ENCODE measurements at regions not wholly inside any gene's neighbourhood (a gene's known extent, or its start where the extent isn't known, plus 50 kb on each side); places are given as distances from the start of the nearest gene placed in this dataset.
"Not testable (repeated sequence)": the region's sequence is repeated elsewhere in the genome, so short reads cannot be mapped to it uniquely, and the experiment has no call there.

DNA sequence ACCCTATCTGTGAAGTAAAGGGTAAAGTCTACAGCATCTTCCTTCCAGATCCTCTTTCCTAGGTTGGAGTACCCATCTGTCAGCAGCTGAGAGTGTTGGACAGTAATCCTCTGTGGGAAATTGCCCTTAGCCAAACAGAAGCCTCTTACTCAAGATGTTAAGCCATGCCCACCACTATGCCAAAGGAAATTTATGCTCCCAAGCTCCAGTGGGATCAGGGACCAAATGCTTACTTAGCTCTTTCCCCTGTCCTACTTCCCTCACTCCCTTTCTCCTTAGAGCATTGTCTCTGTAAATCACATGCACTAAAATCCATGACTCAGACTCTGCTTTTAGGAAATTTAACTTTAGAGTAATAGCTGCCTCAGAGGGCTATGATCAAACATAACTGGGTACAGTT lies 254.0 kb downstream of the BRINP2 start:
- no peak overlapping the region for H3K4me3 ChIP-seq (ENCODE audit: low read length)
- DNase-seq (ENCODE audit: low read depth): no peak
- TF ChIP-seq, protein P1, sequence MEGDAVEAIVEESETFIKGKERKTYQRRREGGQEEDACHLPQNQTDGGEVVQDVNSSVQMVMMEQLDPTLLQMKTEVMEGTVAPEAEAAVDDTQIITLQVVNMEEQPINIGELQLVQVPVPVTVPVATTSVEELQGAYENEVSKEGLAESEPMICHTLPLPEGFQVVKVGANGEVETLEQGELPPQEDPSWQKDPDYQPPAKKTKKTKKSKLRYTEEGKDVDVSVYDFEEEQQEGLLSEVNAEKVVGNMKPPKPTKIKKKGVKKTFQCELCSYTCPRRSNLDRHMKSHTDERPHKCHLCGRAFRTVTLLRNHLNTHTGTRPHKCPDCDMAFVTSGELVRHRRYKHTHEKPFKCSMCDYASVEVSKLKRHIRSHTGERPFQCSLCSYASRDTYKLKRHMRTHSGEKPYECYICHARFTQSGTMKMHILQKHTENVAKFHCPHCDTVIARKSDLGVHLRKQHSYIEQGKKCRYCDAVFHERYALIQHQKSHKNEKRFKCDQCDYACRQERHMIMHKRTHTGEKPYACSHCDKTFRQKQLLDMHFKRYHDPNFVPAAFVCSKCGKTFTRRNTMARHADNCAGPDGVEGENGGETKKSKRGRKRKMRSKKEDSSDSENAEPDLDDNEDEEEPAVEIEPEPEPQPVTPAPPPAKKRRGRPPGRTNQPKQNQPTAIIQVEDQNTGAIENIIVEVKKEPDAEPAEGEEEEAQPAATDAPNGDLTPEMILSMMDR (conservative IDR thresholded peaks at IDR 0.05; ENCODE audit: low read length): no peak

- TF ChIP-seq, protein P1 (conservative IDR thresholded peaks at IDR 0.05; ENCODE audit: low read length): no peak
- no peak for DNase-seq (ENCODE audit: low read depth)
- no peak overlapping the region for H3K4me3 ChIP-seq (ENCODE audit: low read length)
Observed at GRCh38 chr1:177423090-177423489, 252.3 kb downstream of the BRINP2 start.

DNA sequence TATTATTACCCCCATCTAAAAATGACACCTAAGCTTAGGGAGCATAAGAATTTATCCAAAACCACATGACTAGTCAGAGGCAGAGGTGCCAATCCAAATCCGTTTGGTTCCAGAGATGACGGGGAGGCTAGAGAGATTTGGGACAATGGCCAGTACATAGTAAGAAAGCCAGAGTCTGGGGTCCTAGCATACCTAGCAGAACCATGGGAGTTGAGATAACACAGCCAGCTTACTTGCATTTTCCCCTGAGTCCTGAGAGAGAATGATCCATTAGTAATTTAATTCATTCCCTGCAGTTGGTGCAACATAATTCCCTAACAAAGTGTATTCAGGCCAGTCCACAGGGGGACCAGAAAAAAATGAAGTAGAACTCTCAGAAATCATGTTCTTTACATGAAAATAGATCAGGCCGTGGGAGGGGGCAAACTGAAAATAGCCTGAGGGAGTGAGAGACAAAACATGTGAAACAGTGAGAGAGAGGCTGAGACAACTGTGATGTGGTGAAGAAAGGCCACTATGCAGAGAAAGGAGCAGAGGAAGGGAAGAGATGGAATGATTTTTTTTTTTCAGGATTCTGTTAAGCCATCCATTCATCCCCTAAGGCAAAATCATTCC lies 243.3 kb downstream of the BRINP2 start:
- DNase-seq (ENCODE audit: low read depth): no peak
- TF ChIP-seq, protein P1 (conservative IDR thresholded peaks at IDR 0.05; ENCODE audit: low read length): no peak
- no peak overlapping the region for H3K4me3 ChIP-seq (ENCODE audit: low read length)

DNA sequence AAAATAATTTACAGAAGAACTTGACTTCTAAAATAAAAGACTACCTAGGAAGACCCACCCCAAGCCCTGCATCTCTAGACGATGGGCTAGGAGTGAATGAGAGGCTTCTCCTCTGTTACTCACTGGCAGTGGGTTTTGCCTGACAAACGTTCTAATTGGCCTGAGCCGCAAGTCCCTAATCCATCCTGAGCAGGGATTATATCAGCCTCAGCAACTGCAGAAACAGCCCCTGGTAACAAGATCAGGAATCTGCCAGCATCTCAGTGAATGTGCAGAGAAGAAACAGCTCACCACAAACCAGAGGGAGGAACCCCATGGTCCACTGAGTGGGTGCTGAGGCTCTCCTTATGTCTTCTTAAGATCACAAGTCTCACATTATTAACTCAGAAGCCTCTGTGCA lies 240.6 kb downstream of the BRINP2 start:
- TF ChIP-seq, protein P1 (conservative IDR thresholded peaks at IDR 0.05; ENCODE audit: low read length): no peak
- DNase-seq (ENCODE audit: low read depth): no peak
- no peak overlapping the region for H3K4me3 ChIP-seq (ENCODE audit: low read length)

DNA sequence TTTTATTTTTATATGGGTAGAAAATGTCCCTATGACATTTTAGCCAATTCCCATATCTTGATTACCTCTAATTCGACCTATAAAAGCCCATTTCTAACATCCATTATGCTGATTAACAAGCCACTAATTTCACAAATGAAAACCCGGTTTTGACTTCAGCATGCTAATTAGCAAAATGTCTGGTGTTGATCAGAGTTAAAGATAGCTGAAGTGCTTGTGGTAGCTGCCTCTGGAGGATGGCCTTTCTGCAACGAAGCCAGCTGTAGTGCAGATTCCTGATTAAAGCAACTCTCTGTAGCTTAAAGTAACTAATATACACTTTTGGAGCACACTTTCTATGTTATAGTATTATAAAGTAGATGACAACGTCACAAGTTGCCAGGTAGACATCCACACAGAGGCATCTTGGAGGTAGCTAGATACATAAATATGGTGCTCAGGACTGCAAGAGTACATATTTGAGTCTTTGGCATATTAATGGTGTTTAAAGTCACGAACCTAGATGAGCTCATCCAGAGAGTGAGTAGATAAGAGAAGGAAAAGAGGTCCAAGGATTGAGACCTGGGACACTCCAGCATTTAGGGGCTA lies 239.5 kb downstream of the BRINP2 start:
- DNase-seq (ENCODE audit: low read depth): no peak
- H3K4me3 ChIP-seq (ENCODE audit: low read length): no peak overlapping the region
- TF ChIP-seq, protein P1 (conservative IDR thresholded peaks at IDR 0.05; ENCODE audit: low read length): no peak

DNA sequence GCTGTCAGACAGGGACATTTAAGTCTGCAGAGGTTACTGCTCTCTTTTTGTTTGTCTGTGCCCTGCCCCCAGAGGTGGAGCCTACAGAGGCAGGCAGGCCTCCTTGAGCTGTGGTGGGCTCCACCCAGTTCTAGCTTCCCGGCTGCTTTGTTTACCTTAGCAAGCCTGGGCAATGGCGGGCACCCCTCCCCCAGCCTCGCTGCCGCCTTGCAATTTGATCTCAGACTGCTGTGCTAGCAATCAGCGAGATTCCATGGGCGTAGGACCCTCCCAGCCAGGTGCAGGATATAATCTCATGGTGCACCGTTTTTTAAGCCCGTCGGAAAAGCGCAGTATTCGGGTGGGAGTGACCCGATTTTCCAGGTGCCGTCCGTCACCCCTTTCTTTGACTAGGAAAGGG lies 235.6 kb downstream of the BRINP2 start:
- DNase-seq (ENCODE audit: low read depth); H3K4me3 ChIP-seq (ENCODE audit: low read length): not testable (repeated sequence)

- TF ChIP-seq, protein P1 (conservative IDR thresholded peaks at IDR 0.05; ENCODE audit: low read length): no peak
- no peak for DNase-seq (ENCODE audit: low read depth)
- H3K4me3 ChIP-seq (ENCODE audit: low read length): no peak overlapping the region
Observed at GRCh38 chr1:177392336-177392735, 221.6 kb downstream of the BRINP2 start.

Data from AG10803 (cell line).